ENCODE measurements at regions not wholly inside any gene's neighbourhood (a gene's known extent, or its start where the extent isn't known, plus 50 kb on each side); places are given as distances from the start of the nearest gene placed in this dataset.
"Not testable (repeated sequence)": the region's sequence is repeated elsewhere in the genome, so short reads cannot be mapped to it uniquely, and the experiment has no call there.

DNA sequence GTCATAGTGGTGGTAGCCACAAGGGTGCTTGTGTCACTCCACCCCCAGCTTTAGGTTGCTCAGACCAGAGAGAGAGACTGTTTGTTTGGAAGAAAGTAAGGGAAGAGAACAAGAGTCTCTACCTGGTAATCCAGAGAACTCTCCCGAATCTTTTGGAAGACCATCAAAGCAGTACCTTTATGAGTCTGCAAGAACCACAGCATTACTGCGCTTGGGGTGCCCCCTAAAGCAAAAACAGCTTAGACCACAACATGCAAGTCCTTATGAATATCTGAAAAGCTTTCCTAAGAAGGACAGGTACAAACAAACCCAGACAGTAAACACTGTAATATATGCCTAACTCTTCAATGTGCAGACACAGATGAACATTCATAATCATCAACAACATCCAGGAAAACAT is 1398.6 kb upstream of the C9orf72 start:
- TF ChIP-seq CTCF (conservative IDR thresholded peaks at IDR 0.05; ENCODE audit: low read length) = no peak
- H3K4me3 ChIP-seq (ENCODE audit: low read length) = no peak overlapping the region
- no peak for DNase-seq (ENCODE audit: low read depth)

DNA sequence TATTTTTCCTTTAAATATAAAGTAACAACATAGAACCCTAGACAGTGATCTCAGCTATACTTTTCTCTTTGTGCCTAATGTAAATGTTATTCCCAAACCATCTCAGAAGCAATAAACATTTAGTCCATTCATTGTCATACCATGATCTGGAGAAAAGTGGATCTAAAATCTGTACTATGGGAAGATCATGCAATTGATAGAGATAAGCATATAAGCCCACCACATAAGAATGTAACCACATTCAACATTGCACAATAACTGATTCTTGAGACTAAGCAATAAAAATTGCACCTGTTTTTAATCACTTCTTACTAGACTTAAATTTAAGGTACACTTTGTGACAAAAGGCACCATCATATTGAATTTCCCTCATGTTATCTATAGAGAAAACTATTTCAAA is 1403.0 kb upstream of the C9orf72 start:
- no peak overlapping the region for H3K4me3 ChIP-seq (ENCODE audit: low read length)
- TF ChIP-seq CTCF (conservative IDR thresholded peaks at IDR 0.05; ENCODE audit: low read length) = no peak
- DNase-seq (ENCODE audit: low read depth) = no peak

DNA sequence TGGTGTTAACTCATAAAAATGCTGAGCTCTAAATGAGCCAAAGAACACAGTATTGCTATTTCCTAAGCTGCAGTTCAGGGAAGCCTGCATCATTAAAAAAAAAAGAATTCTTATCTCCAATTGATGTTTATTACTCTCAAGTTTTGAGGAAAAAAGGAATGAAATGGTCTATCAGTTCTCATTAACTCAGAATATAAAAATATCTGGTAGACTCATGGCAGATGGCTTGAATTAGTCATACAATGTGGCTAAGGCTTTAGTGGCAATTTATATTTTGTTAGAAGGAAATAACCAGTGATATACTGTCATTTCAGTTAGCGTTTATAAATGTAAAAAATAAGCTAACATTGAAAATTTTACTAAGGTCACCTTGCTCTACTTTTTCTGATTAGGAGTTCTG is 1403.4 kb upstream of the C9orf72 start:
- TF ChIP-seq CTCF (conservative IDR thresholded peaks at IDR 0.05; ENCODE audit: low read length) = no peak
- no peak for DNase-seq (ENCODE audit: low read depth)
- no peak overlapping the region for H3K4me3 ChIP-seq (ENCODE audit: low read length)

DNA sequence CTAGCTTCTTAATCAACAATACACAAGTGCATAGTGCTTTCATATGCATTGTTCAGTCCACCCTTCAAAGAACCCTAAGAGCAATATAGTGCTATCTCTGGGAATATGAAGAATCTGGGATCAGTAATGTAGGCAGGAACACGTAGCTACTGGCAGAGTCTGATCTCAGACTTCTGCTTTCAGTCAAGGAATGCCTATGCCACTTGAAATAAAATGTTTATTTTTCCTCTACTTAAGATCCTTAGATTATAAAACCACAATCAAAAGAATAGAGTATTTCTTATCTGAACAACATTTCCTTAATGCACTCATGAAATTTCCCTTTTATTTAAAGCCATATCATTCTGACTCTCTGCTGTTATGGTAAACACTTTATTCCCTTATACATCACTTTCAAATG is 1407.8 kb upstream of the C9orf72 start:
- TF ChIP-seq CTCF (conservative IDR thresholded peaks at IDR 0.05; ENCODE audit: low read length) = no peak
- no peak for DNase-seq (ENCODE audit: low read depth)
- H3K4me3 ChIP-seq (ENCODE audit: low read length) = no peak overlapping the region

GRCh38 chr9:28981711-28982110 is 1408.4 kb upstream of the C9orf72 start:
- H3K4me3 ChIP-seq (ENCODE audit: low read length) = no peak overlapping the region
- TF ChIP-seq CTCF (conservative IDR thresholded peaks at IDR 0.05; ENCODE audit: low read length) = no peak
- DNase-seq (ENCODE audit: low read depth) = no peak

GRCh38 chr9:28984016-28984415 is 1410.7 kb upstream of the C9orf72 start:
- DNase-seq (ENCODE audit: low read depth) = no peak
- TF ChIP-seq CTCF (conservative IDR thresholded peaks at IDR 0.05; ENCODE audit: low read length) = no peak
- no peak overlapping the region for H3K4me3 ChIP-seq (ENCODE audit: low read length)

- not testable (repeated sequence) for H3K4me3 ChIP-seq (ENCODE audit: low read length); DNase-seq (ENCODE audit: low read depth)
Measured at GRCh38 chr9:28990009-28990408, 1416.7 kb upstream of the C9orf72 start.

DNA sequence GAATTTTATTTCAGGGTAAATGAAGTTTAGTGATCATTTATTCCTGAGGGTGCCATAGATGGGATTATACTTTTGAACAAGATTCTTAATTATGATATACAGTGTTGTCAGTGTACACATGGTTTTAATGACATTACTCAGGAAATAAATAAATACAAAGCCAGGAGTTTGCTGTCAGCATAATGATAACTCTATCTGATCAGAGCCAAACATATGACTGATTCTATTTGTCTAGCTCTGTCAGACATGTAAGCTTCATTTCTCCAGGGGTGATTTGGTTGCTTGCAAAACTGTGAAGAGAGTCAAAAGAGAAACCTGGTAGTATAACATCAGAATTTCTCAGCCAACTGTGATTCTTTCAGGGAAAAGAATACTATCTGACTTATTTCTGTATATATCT is 1425.8 kb upstream of the C9orf72 start:
- no peak overlapping the region for H3K4me3 ChIP-seq (ENCODE audit: low read length)
- no peak for TF ChIP-seq CTCF (conservative IDR thresholded peaks at IDR 0.05; ENCODE audit: low read length)
- no peak for DNase-seq (ENCODE audit: low read depth)

Measured in AG10803 (cell line).